TTC549 (cell line): ENCODE measurements at regions not wholly inside any gene's neighbourhood (a gene's known extent, or its start where the extent isn't known, plus 50 kb on each side); places are given as distances from the start of the nearest gene placed in this dataset.

Experiments used
- FAIRE-seq: peaks from 2 replicates; lab custom pipeline; 2012; peaks lifted over from hg19 to GRCh38; lab: Jason Lieb, UNC

- no peak for FAIRE-seq
Observed at GRCh38 chr15:92565351-92566125, 90.0 kb downstream of the FAM174B start.

DNA sequence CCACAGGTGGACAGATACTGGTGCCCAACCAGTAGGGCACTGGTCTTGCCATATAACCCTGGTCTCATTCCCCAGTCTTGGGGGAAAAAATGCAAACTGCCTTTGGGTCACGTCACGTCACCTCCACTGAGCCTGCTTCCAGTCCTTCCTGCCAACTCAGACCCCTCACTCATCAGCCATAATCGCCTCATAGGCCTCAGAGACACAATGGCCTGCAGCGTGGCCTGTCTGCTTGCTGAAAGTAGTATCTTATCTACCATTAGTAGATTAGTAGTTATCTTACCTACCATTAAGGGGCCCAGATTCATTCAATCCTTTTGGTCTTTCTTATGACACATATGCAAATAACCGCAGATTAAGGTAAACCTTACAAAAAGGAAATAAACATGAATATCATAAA, 93.8 kb downstream of the FAM174B start:
- no peak for FAIRE-seq

DNA sequence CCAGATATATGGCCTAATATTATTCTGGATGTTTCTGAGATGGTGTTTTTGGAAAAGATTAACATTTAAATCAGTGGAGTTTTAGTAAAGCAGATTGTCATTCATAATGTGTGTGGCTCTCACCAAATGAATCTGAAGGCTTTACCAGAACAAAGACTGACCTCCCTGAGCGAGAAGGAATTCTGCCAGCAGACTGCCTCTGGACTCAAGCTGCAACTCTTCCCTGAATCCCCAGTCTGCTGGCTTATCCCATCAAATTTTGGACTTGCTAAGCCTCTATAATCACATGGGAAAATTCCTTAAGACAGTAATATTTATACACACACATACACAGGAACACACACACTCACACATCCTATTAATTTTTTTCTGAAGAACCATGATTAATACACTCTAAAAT, 102.3 kb downstream of the FAM174B start:
- FAIRE-seq = no peak

DNA sequence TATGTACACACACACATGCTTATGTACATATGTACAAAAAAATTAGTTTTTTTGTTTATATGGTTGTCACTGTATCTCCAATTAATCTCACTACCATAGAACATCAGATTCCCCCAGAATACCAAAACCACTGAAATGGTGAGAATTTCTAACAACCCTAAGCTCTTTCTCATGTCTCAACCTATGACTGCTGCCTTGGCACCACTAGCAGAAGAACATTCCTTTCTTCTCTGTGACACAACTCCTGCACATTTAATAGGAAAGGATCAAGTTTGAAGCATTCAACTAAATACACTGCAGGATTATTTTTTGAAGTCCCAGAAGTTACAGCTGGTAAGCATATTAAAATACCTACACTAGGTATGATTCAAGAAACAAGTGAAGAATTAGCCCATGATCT, 109.6 kb downstream of the FAM174B start:
- FAIRE-seq = no peak

- no peak for FAIRE-seq
Observed at GRCh38 chr15:92541291-92542200, 114.0 kb downstream of the FAM174B start.

DNA sequence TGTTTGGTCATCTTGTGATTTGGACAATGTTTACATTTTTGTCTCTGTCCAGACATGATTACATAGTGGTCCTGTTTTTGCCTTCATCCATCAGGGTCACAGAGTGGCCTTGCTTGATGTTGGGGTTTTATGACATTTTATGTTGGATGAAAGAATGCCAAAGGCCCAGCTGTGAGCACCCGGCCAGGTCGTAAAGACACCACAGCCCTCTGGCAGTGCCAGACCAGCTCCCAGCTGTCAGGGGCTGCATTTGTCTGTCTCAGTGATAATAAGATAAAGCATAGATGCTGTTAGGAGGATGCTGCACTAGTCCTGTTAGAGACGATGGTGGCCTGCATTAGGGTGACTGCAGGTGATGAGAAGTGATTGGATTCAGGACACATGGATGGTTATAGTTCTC, 117.5 kb downstream of the FAM174B start:
- no peak for FAIRE-seq

DNA sequence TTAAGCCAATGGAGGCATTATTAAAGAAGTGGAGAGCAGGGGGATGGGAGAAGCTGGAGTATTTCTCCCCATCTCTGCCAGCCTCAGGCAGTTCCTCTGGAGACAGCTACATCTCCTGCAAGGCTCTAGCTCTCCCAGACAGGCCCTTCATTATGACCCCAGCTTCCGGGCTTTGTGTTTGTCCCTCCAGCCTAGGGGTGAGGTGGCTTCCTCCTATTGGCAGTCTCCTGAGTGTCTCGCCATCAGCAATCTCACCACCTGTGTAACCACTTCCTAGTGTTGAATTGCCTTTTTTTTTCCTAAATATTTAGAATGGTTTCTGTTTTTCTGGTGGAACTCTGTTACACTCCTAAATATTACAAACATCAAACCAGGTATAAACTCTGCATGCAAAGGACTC, 122.3 kb downstream of the FAM174B start:
- FAIRE-seq = no peak

DNA sequence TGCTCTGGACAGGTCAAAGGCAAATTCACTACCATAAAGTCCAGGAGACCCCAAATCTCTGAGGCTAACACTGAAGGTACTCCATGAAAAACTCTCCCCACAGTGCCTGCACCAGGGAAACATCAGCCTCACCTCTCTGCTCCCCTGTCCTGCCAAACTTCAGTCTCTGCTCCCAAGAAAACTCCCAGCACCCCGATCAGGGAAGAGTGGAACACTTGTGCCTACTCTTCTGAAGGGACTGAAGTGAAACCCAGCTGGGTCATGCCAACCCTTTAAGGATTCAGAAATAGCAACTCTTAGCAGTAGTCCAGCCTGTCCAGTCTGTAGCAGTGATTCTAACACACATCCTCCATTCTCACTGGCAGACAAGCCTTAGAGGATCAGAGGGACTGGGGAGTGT, 124.2 kb downstream of the FAM174B start:
- FAIRE-seq = no peak

- no peak for FAIRE-seq
Observed at GRCh38 chr15:92528736-92529135, 126.8 kb downstream of the FAM174B start.

- FAIRE-seq = no peak
Observed at GRCh38 chr15:92527197-92527596, 128.4 kb downstream of the FAM174B start.

DNA sequence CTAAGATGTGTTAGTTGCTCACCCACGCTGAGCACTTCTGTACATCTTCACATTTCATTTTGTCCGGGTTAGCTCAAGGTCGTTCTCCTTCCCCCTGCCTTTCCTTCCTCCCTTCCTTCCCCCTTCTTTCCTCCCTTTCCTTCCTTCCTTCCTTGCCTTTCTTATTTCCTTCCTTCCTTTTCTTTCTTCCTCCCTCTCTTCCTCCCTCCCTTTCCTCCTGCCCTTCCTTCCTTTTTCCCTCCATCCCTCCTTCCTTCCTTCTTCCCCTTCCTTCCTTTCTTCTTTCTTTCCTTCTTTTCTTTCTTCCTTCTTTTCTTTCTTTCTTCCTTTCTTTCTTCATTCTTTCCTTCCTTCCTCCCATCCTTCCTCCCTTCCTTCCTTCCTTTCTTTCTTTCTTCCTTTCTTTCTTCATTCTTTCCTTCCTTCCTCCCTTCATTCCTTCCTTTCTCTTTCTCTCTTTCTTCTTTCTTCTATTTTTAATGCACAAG, 129.8 kb downstream of the FAM174B start:
- no peak for FAIRE-seq

GRCh38 chr15:92524874-92525565, 130.6 kb downstream of the FAM174B start:
- no peak for FAIRE-seq

GRCh38 chr15:92524161-92524560, 130.5 kb downstream of the ST8SIA2 start:
- no peak for FAIRE-seq

GRCh38 chr15:92523176-92523575, 129.5 kb downstream of the ST8SIA2 start:
- no peak for FAIRE-seq

DNA sequence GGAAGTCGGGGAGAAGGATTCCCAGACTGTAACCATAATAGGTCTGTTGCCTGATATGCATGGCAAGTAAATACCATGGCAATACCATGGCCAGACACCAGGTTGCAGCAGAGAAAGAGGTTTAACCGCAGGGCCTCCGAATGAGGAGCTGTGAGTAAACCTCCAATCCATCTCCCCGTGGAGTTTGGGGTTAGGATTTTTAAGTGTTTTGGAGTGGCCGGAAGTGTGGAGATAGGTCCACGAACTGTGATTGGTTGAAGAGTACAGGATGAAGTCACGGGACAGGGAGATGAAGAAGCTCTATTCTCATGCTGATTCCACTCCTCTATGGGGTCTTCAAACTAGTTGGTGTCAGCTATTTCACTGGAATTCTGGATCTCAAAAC, 127.9 kb downstream of the ST8SIA2 start:
- peak; percentile 56 for FAIRE-seq

GRCh38 chr15:92520914-92521623, 127.4 kb downstream of the ST8SIA2 start:
- FAIRE-seq = no peak

GRCh38 chr15:92519709-92520108, 126.0 kb downstream of the ST8SIA2 start:
- FAIRE-seq = no peak
